Endothelial cell (in vitro differentiated cells): ENCODE measurements at regions not wholly inside any gene's neighbourhood (a gene's known extent, or its start where the extent isn't known, plus 50 kb on each side); places are given as distances from the start of the nearest gene placed in this dataset.

ENCODE experiments used
- DNase-seq: peaks from one replicate; pipeline ENCODE4 v3.0.0; 2021; ENCODE audit warnings: low spot score
- H3K27ac Mint-ChIP-seq: one replicate; pipeline ENCODE4 v1.8.0; 2021; ENCODE audit warnings: mixed read lengths, inconsistent platforms; ENCODE audit not compliant: unreplicated experiment
- H3K27me3 Mint-ChIP-seq: one replicate; pipeline ENCODE4 v1.8.0; 2021; ENCODE audit warnings: mild to moderate bottlenecking, moderate library complexity, mixed read lengths, inconsistent platforms; ENCODE audit not compliant: unreplicated experiment
- H3K36me3 Mint-ChIP-seq: one replicate; pipeline ENCODE4 v1.8.0; 2021; ENCODE audit warnings: mild to moderate bottlenecking, low read depth, mixed read lengths, inconsistent platforms; ENCODE audit not compliant: unreplicated experiment
- H3K4me1 Mint-ChIP-seq: one replicate; pipeline ENCODE4 v1.8.0; 2021; ENCODE audit warnings: mild to moderate bottlenecking, mixed read lengths, inconsistent platforms; ENCODE audit not compliant: unreplicated experiment
- H3K4me3 Mint-ChIP-seq: one replicate; pipeline ENCODE4 v1.8.0; 2021; ENCODE audit warnings: mild to moderate bottlenecking, mixed read lengths, inconsistent platforms; ENCODE audit not compliant: unreplicated experiment
- H3K9me3 Mint-ChIP-seq: one replicate; pipeline ENCODE4 v1.8.0; 2021; ENCODE audit warnings: mixed read lengths, inconsistent platforms; ENCODE audit not compliant: unreplicated experiment
- CTCF ChIP-seq: fragments of 200-600 bp; sonication (generic); IDR thresholded peaks from one replicate; pipeline ENCODE4 v1.5.0; 2021; ENCODE audit warnings: antibody characterized with exemption; ENCODE audit not compliant: unreplicated experiment

GRCh38 chr5:56601641-56602071 is 213.7 kb upstream of the MAP3K1 start:
- DNase-seq = no peak
- no peak overlapping the region for H3K4me3 Mint-ChIP-seq
- H3K27me3 Mint-ChIP-seq = no peaks in the 10 kb centered on the region
- no peak overlapping the region for H3K27ac Mint-ChIP-seq
- H3K9me3 Mint-ChIP-seq = no peaks in the 10 kb centered on the region
- peaks cover 7% of the 10 kb centered on the region for H3K4me1 Mint-ChIP-seq
- no peak for TF ChIP-seq CTCF
- H3K36me3 Mint-ChIP-seq = no peaks in the 10 kb centered on the region

- no peaks in the 10 kb centered on the region for H3K4me1 Mint-ChIP-seq
- TF ChIP-seq CTCF = no peak
- no peak overlapping the region for H3K4me3 Mint-ChIP-seq
- DNase-seq = no peak
- no peaks in the 10 kb centered on the region for H3K27me3 Mint-ChIP-seq
- H3K27ac Mint-ChIP-seq = no peak overlapping the region
- H3K36me3 Mint-ChIP-seq = no peaks in the 10 kb centered on the region
- no peaks in the 10 kb centered on the region for H3K9me3 Mint-ChIP-seq
Measured at GRCh38 chr5:56598941-56599340, 216.4 kb upstream of the MAP3K1 start.

GRCh38 chr5:56596155-56596554 is 219.2 kb upstream of the MAP3K1 start:
- no peaks in the 10 kb centered on the region for H3K36me3 Mint-ChIP-seq
- no peaks in the 10 kb centered on the region for H3K9me3 Mint-ChIP-seq
- peaks cover 2% of the 10 kb centered on the region for H3K27me3 Mint-ChIP-seq
- DNase-seq = no peak
- no peak overlapping the region for H3K27ac Mint-ChIP-seq
- no peaks in the 10 kb centered on the region for H3K4me1 Mint-ChIP-seq
- TF ChIP-seq CTCF = no peak
- H3K4me3 Mint-ChIP-seq = no peak overlapping the region

- H3K27ac Mint-ChIP-seq = no peak overlapping the region
- H3K4me1 Mint-ChIP-seq = no peaks in the 10 kb centered on the region
- DNase-seq = no peak
- H3K4me3 Mint-ChIP-seq = no peak overlapping the region
- H3K27me3 Mint-ChIP-seq = peaks cover 2% of the 10 kb centered on the region
- no peak for TF ChIP-seq CTCF
- H3K36me3 Mint-ChIP-seq = no peaks in the 10 kb centered on the region
- no peaks in the 10 kb centered on the region for H3K9me3 Mint-ChIP-seq
Measured at GRCh38 chr5:56595566-56595965, 219.8 kb upstream of the MAP3K1 start.

GRCh38 chr5:56594792-56595191 is 220.6 kb upstream of the MAP3K1 start:
- H3K4me3 Mint-ChIP-seq = no peak overlapping the region
- no peak for DNase-seq
- no peaks in the 10 kb centered on the region for H3K4me1 Mint-ChIP-seq
- H3K27ac Mint-ChIP-seq = no peak overlapping the region
- H3K9me3 Mint-ChIP-seq = no peaks in the 10 kb centered on the region
- H3K27me3 Mint-ChIP-seq = peaks cover 2% of the 10 kb centered on the region
- no peaks in the 10 kb centered on the region for H3K36me3 Mint-ChIP-seq
- no peak for TF ChIP-seq CTCF
